Adrenal gland (tissue), 5 donors: ENCODE measurements at regions not wholly inside any gene's neighbourhood (a gene's known extent, or its start where the extent isn't known, plus 50 kb on each side); places are given as distances from the start of the nearest gene placed in this dataset.

Experiments
- CTCF ChIP-seq, 6 experiments: fragments of 450-650 bp in 4 of 6; fragments of 200-600 bp in 2 of 6; sonication (generic) in 1 of 6; IDR thresholded peaks; 1 replicate in 5 of 6; 2 replicates in 1 of 6; pipeline versions ENCODE4 v1.5.1 to v1.8.0; 2016 to 2021; ENCODE audit warnings: antibody characterized with exemption in 6 of 6, mild to moderate bottlenecking in 2 of 6, moderate library complexity in 1 of 6
- POLR2A ChIP-seq, 2 donors: fragments of 450-650 bp; IDR thresholded peaks; one replicate each; pipeline ENCODE4 v1.6.1; 2017; ENCODE audit warnings: antibody characterized with exemption in 2 of 2, mild to moderate bottlenecking in 2 of 2, moderate library complexity in 1 of 2
- donor health status: DM: no; HTN: no; CAD: no.

- no peak for TF ChIP-seq CTCF (IDR thresholded peaks at IDR 0.05)
- TF ChIP-seq POLR2A (IDR thresholded peaks at IDR 0.05) = no peak
These were observed 325.0 kb upstream of the PKDCC start for GRCh38 chr2:41722668-41723369.
